Activated B cell treated with CpG ODN at 0.5 μM for 24 hours (primary cell): ENCODE measurements at regions not wholly inside any gene's neighbourhood (a gene's known extent, or its start where the extent isn't known, plus 50 kb on each side); places are given as distances from the start of the nearest gene placed in this dataset.
A peak's percentile ranks its signal among the peaks of the same experiment; 100 is the strongest.

ENCODE experiments used
- ATAC-seq: fragments of 200-7000 bp; cut with Tn5 transposase; one replicate; pipeline ENCODE4 v1.10.0; 2021; ENCODE audit warnings: low read depth, mild to moderate bottlenecking, moderate library complexity
- CTCF ChIA-PET: fragments of 350-600 bp; sonication (Branson Sonifier 250); formaldehyde crosslinking; loops from one replicate; lab custom pipeline; 2021; ENCODE audit warnings: antibody characterized with exemption; lab: Charles Lee
- POLR2A ChIA-PET: fragments of 350-600 bp; sonication (Branson Sonifier 250); formaldehyde crosslinking; loops from one replicate; lab custom pipeline; 2021; ENCODE audit warnings: antibody characterized with exemption; lab: Charles Lee
- DNase-seq: peaks from one replicate; pipeline ENCODE4 v3.0.0; 2022
- H3K27ac Mint-ChIP-seq: one replicate; pipeline ENCODE4 v1.8.0; 2020; ENCODE audit warnings: mixed read lengths
- H3K27me3 Mint-ChIP-seq: one replicate; pipeline ENCODE4 v1.8.0; 2021; ENCODE audit warnings: mixed read lengths
- H3K36me3 Mint-ChIP-seq: one replicate; pipeline ENCODE4 v1.8.0; 2021; ENCODE audit warnings: low read depth, mixed read lengths
- H3K4me1 Mint-ChIP-seq: one replicate; pipeline ENCODE4 v1.8.0; 2021; ENCODE audit warnings: mixed read lengths
- H3K4me3 Mint-ChIP-seq: one replicate; pipeline ENCODE4 v1.8.0; 2020; ENCODE audit warnings: mild to moderate bottlenecking, mixed read lengths
- H3K9me3 Mint-ChIP-seq: one replicate; pipeline ENCODE4 v1.8.0; 2020; ENCODE audit warnings: mixed read lengths
- CTCF ChIP-seq: fragments of 200-600 bp; IDR thresholded peaks from one replicate; pipeline ENCODE4 v1.8.0; 2022; ENCODE audit warnings: antibody characterized with exemption, mild to moderate bottlenecking
- intact Hi-C: fragments of 100-400 bp; cut with micrococcal nuclease; formaldehyde crosslinking; loops from one replicate; pipeline ENCODE4 v1.15.1; 2024

DNA sequence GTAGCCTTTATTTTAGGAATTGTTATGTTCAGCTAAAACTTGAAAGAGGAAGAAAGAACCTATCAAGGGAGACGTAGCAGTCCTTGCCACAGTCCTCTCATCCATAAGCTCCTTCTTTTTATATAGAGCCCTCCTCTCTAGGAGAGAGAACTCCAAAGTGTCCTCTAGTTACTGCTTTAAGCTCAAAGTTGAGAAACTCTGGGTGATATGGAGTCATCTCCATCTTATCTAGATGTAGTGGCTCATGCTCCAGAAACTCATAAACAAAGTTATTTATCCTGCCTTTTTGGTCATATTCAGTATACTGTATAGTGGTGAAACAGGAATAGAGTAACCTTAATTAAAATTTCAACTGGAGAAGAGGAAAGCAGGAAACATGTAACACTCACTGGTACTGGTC lies 90.4 kb upstream of the ATF7IP start:
- TF ChIP-seq CTCF = no peak
- no peaks in the 10 kb centered on the region for H3K27me3 Mint-ChIP-seq
- intact Hi-C loops = no loop called here
- peaks cover 24% of the 10 kb centered on the region for H3K9me3 Mint-ChIP-seq
- no peak for DNase-seq
- H3K4me1 Mint-ChIP-seq = peaks cover 59% of the 10 kb centered on the region
- ChIA-PET POLR2A (interaction anchor here (0.6 to 7.1 kb wide), 4 partner anchors 17 to 90 kb away, joined by 3 to 50 read pairs (median 30); partner anchors contain the start of gene ATF7IP), CTCF (interaction anchor here (0.6 to 0.8 kb wide), 2 partner anchors 11 to 17 kb away, joined by 3 to 6 read pairs; no protein-coding TSS in a partner anchor)
- peaks cover 34% of the 10 kb centered on the region for H3K36me3 Mint-ChIP-seq
- H3K4me3 Mint-ChIP-seq = no peak overlapping the region
- H3K27ac Mint-ChIP-seq = peak overlapping the region; percentile 63
- no peak for ATAC-seq

GRCh38 chr12:14275886-14276285 lies 89.6 kb upstream of the ATF7IP start:
- Mint-ChIP-seq H3K4me3 (no peak overlapping the region), H3K4me1 (peaks cover 64% of the 10 kb centered on the region), H3K9me3 (peaks cover 21% of the 10 kb centered on the region), H3K27ac (peak overlapping the region; percentile 63), H3K36me3 (peaks cover 34% of the 10 kb centered on the region), H3K27me3 (no peaks in the 10 kb centered on the region)
- intact Hi-C loops = no loop called here
- DNase-seq = no peak
- no peak for TF ChIP-seq CTCF
- ChIA-PET CTCF (no interaction called here), POLR2A (interaction anchor here (0.7 to 7.1 kb wide), 4 partner anchors 10 to 89 kb away, joined by 3 to 50 read pairs (median 11); partner anchors contain the start of gene ATF7IP)
- no peak for ATAC-seq

- Mint-ChIP-seq H3K9me3 (peaks cover 16% of the 10 kb centered on the region), H3K27me3 (no peaks in the 10 kb centered on the region), H3K27ac (peak overlapping the region; percentile 85), H3K36me3 (peaks cover 40% of the 10 kb centered on the region), H3K4me1 (peaks cover 76% of the 10 kb centered on the region), H3K4me3 (peak overlapping the region; percentile 24)
- intact Hi-C loops = no loop called here
- no peak for DNase-seq
- no peak for TF ChIP-seq CTCF
- CTCF ChIA-PET = interaction anchor here (0.9 to 1.3 kb wide), 4 partner anchors 13 to 88 kb away, joined by 3 to 4 read pairs (median 3); partner anchors contain the start of gene ATF7IP
- POLR2A ChIA-PET = interaction anchor here (0.7 to 7.1 kb wide), 7 partner anchors 11 to 87 kb away, joined by 3 to 50 read pairs (median 5); partner anchors contain the start of gene ATF7IP
- peak; percentile 32 for ATAC-seq
Measured at GRCh38 chr12:14278294-14278953, 87.1 kb upstream of the ATF7IP start.

GRCh38 chr12:14279845-14280244 lies 85.6 kb upstream of the ATF7IP start:
- Mint-ChIP-seq H3K4me3 (no peak overlapping the region), H3K27ac (peak overlapping the region; percentile 78), H3K27me3 (no peaks in the 10 kb centered on the region), H3K4me1 (peaks cover 81% of the 10 kb centered on the region), H3K9me3 (peaks cover 16% of the 10 kb centered on the region), H3K36me3 (peaks cover 46% of the 10 kb centered on the region)
- ChIA-PET CTCF (interaction anchor here (1.7 kb wide), 1 partner anchor 86 kb away, joined by 5 read pairs; the partner anchor contains the start of gene ATF7IP), POLR2A (interaction anchor here (1.4 to 7.1 kb wide), 5 partner anchors 11 to 85 kb away, joined by 3 to 50 read pairs (median 11); partner anchors contain the start of gene ATF7IP)
- ATAC-seq = no peak
- no peak for DNase-seq
- intact Hi-C loops = loop anchor here (5.0 kb wide), 1 partner anchor 677 kb away; no protein-coding TSS in a partner anchor
- TF ChIP-seq CTCF = no peak

DNA sequence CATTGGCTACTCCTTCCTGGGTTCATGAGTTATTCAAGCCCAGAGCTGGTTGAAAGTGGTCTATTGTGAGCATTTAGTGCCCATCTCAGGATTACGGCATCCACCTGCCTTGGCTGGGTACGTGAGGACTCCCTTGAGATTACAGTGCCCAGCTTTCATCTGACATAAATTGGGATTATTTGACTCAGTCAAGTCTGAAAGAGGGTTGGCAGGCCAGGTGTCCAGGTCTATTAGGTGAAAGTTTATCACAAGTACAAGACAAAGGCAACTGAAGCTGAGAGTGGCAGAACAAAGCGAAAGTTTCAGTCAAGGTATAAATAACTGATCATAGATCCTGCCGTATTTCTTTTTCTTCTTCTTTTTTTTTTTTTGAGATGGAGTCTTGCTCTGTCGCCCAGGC lies 84.6 kb upstream of the ATF7IP start:
- H3K36me3 Mint-ChIP-seq = peaks cover 42% of the 10 kb centered on the region
- ChIA-PET POLR2A (interaction anchor here (0.6 to 7.1 kb wide), 12 partner anchors 10 to 1245 kb away, joined by 3 to 50 read pairs (median 4); partner anchors contain the start of gene ATF7IP), CTCF (interaction anchor here (0.8 to 1.7 kb wide), 3 partner anchors 19 to 85 kb away, joined by 3 to 5 read pairs (median 3); partner anchors contain the start of gene ATF7IP)
- intact Hi-C loops = loop anchor here (5.0 kb wide), 1 partner anchor 676 kb away; no protein-coding TSS in a partner anchor
- H3K4me1 Mint-ChIP-seq = peaks cover 70% of the 10 kb centered on the region
- no peaks in the 10 kb centered on the region for H3K27me3 Mint-ChIP-seq
- peak overlapping the region; percentile 86 for H3K27ac Mint-ChIP-seq
- ATAC-seq (peak; percentile 10), DNase-seq (no peak)
- TF ChIP-seq CTCF = no peak
- H3K4me3 Mint-ChIP-seq = peak overlapping the region; percentile 35
- peaks cover 11% of the 10 kb centered on the region for H3K9me3 Mint-ChIP-seq
